Panc1 (cell line): ENCODE measurements at regions not wholly inside any gene's neighbourhood (a gene's known extent, or its start where the extent isn't known, plus 50 kb on each side); places are given as distances from the start of the nearest gene placed in this dataset.

Experiments used
- ATAC-seq: fragments of 200-7000 bp; cut with Tn5 transposase; 2 replicates; pipeline ENCODE4 v1.9.1; 2020; ENCODE audit warnings: mild to moderate bottlenecking, moderate library complexity
- BruUV-seq: library from RNA; stranded (reverse); fragments of 400-500 nt; replicated peaks from 2 replicates; lab custom pipeline; 2021; lab: Mats Ljungman, UMichigan
- CTCF ChIA-PET: fragments of 300-600 bp; sonication (Branson Sonifier 250); formaldehyde crosslinking; loops from one replicate; lab custom pipeline; 2022; ENCODE audit warnings: antibody characterized with exemption; lab: Charles Lee
- POLR2A ChIA-PET: fragments of 300-600 bp; sonication (Branson Sonifier 250); formaldehyde crosslinking; loops from one replicate; lab custom pipeline; 2022; ENCODE audit warnings: antibody characterized with exemption; lab: Charles Lee
- DNase-seq: peaks from one replicate; pipeline ENCODE4 v3.0.0-alpha.2; 2010; ENCODE audit warnings: low read depth, low spot score
- H3K27ac ChIP-seq: 2 replicates; pipeline ENCODE4 v1.5.1; 2011; ENCODE audit warnings: mild to moderate bottlenecking, low read length, inconsistent platforms
- H3K27me3 ChIP-seq: fragments of 200-500 bp; sonication (Bioruptor generic); 2 replicates; pipeline ENCODE4 v1.6.0; 2014; ENCODE audit warnings: low read length, inconsistent platforms; ENCODE audit not compliant: control insufficient read depth, insufficient read depth
- H3K36me3 ChIP-seq: fragments of 200-500 bp; sonication (Bioruptor generic); 2 replicates; pipeline ENCODE4 v1.5.1; 2014; ENCODE audit warnings: inconsistent platforms, mild to moderate bottlenecking, low read length, moderate library complexity; ENCODE audit not compliant: control insufficient read depth, insufficient read depth
- H3K4me1 ChIP-seq: 2 replicates; pipeline ENCODE4 v1.5.1; 2011; ENCODE audit warnings: inconsistent platforms, mild to moderate bottlenecking, low read length, moderate library complexity; ENCODE audit not compliant: control insufficient read depth, insufficient read depth
- H3K4me3 ChIP-seq, 2 experiments: 2 replicates each; pipeline ENCODE4 v1.5.1; 2011 to 2012; ENCODE audit warnings: low read depth in 2 of 2, low read length in 2 of 2, mild to moderate bottlenecking in 2 of 2, inconsistent platforms in 1 of 2, moderate library complexity in 1 of 2
- H3K9me3 ChIP-seq: fragments of 200-500 bp; sonication (Bioruptor generic); 2 replicates; pipeline ENCODE4 v1.5.1; 2014; ENCODE audit warnings: low read depth, mild to moderate bottlenecking, inconsistent platforms, low read length, moderate library complexity; ENCODE audit not compliant: control insufficient read depth, insufficient read depth
- POLR2AphosphoS5 ChIP-seq: IDR thresholded peaks from 2 replicates; pipeline ENCODE4 v1.6.1; 2012; ENCODE audit warnings: mild to moderate bottlenecking, low read depth, low read length, moderate library complexity
- SIN3A ChIP-seq: IDR thresholded peaks from 2 replicates; pipeline ENCODE4 v1.6.1; 2012; ENCODE audit warnings: low read depth, mild to moderate bottlenecking, low read length, moderate library complexity, borderline replicate concordance; ENCODE audit not compliant: insufficient read depth
- TCF7L2 ChIP-seq: IDR thresholded peaks from 2 replicates; pipeline ENCODE4 v1.6.1; 2011; ENCODE audit warnings: mild to moderate bottlenecking, low read depth, low read length, inconsistent platforms
- in situ Hi-C: cut with HindIII; loops from 2 replicates; pipeline ENCODE4 v1.10.0; 2016; ENCODE audit warnings: low sequenced_read_pairs, low pct_unique_long_range_greater_than_20kb
- intact Hi-C: fragments of 100-400 bp; cut with micrococcal nuclease; formaldehyde crosslinking; loops from one replicate; pipeline ENCODE4 v1.10.0; 2022; ENCODE audit not compliant: unreplicated experiment
- TF ChIP-seq, protein P1 (sequence below), 2 experiments: IDR thresholded peaks; 2 replicates each; pipeline ENCODE4 v1.6.1; 2011 to 2012; ENCODE audit warnings: low read depth in 2 of 2, control low read depth in 1 of 2, low read length in 1 of 2, mild to moderate bottlenecking in 1 of 2, moderate library complexity in 1 of 2; ENCODE audit not compliant: insufficient read depth in 1 of 2
- TF ChIP-seq, protein P2 (sequence below): fragments of 450-650 bp; IDR thresholded peaks from 2 replicates; pipeline ENCODE4 v1.5.1; 2017; ENCODE audit warnings: mild to moderate bottlenecking

DNA sequence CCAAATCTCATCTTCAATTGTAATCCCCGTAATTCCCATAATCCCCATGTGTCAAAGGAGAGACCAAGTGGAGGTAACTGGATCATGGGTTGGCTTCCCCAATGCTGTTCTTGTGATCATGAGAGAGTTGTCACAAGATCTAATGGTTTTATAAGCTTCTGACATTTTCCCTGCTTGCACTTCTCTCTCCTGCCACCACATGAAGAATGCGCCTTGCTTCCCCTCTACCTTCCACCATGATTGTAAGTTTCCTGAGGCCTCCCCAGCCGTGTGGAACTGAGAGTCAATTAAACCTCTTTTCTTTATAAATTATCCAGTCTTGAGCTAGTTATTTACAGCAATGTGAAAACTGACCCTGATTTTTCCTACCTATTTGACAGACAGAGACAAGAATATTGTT is 162.5 kb upstream of the SYT6 start:
- no peaks in the 10 kb centered on the region for H3K36me3 ChIP-seq
- ChIA-PET POLR2A (no interaction called here), CTCF (no interaction called here)
- no TSS peak for BruUV-seq
- H3K4me3 ChIP-seq: no peak overlapping the region
- H3K9me3 ChIP-seq: no peaks in the 10 kb centered on the region
- intact Hi-C loops (no loop called here), in situ Hi-C loops (no loop called here)
- DNase-seq (no peak), ATAC-seq (no peak)
- TF ChIP-seq TCF7L2 (no peak), SIN3A (no peak), POLR2AphosphoS5 (no peak)
- TF ChIP-seq, protein P1, sequence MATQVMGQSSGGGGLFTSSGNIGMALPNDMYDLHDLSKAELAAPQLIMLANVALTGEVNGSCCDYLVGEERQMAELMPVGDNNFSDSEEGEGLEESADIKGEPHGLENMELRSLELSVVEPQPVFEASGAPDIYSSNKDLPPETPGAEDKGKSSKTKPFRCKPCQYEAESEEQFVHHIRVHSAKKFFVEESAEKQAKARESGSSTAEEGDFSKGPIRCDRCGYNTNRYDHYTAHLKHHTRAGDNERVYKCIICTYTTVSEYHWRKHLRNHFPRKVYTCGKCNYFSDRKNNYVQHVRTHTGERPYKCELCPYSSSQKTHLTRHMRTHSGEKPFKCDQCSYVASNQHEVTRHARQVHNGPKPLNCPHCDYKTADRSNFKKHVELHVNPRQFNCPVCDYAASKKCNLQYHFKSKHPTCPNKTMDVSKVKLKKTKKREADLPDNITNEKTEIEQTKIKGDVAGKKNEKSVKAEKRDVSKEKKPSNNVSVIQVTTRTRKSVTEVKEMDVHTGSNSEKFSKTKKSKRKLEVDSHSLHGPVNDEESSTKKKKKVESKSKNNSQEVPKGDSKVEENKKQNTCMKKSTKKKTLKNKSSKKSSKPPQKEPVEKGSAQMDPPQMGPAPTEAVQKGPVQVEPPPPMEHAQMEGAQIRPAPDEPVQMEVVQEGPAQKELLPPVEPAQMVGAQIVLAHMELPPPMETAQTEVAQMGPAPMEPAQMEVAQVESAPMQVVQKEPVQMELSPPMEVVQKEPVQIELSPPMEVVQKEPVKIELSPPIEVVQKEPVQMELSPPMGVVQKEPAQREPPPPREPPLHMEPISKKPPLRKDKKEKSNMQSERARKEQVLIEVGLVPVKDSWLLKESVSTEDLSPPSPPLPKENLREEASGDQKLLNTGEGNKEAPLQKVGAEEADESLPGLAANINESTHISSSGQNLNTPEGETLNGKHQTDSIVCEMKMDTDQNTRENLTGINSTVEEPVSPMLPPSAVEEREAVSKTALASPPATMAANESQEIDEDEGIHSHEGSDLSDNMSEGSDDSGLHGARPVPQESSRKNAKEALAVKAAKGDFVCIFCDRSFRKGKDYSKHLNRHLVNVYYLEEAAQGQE (IDR thresholded peaks at IDR 0.05; ENCODE audit: insufficient read depth in 1 of 2, low read depth in 2 of 2, low read length in 1 of 2): no peak
- TF ChIP-seq, protein P2, sequence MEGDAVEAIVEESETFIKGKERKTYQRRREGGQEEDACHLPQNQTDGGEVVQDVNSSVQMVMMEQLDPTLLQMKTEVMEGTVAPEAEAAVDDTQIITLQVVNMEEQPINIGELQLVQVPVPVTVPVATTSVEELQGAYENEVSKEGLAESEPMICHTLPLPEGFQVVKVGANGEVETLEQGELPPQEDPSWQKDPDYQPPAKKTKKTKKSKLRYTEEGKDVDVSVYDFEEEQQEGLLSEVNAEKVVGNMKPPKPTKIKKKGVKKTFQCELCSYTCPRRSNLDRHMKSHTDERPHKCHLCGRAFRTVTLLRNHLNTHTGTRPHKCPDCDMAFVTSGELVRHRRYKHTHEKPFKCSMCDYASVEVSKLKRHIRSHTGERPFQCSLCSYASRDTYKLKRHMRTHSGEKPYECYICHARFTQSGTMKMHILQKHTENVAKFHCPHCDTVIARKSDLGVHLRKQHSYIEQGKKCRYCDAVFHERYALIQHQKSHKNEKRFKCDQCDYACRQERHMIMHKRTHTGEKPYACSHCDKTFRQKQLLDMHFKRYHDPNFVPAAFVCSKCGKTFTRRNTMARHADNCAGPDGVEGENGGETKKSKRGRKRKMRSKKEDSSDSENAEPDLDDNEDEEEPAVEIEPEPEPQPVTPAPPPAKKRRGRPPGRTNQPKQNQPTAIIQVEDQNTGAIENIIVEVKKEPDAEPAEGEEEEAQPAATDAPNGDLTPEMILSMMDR: no peak
- no peaks in the 10 kb centered on the region for H3K27me3 ChIP-seq
- no peaks in the 10 kb centered on the region for H3K4me1 ChIP-seq
- no peak overlapping the region for H3K27ac ChIP-seq

DNA sequence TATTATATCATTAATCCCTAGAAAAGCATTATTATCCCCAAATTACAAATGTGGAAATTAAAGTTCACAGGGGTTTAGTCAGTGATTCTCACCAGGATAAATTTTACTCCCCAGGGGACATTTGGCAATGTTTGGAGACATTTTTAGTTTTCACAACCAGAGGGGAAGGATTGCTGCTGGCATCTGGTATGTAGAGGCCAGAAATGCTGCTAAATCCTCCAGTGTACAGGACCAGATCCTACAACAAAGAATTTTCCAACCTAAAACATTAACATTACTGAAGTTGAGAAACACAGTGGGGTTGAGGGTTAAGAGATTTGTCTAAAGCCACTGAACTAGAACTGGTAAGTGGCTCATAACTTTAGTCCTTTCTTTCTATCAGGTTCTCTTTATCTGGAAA is 162.0 kb upstream of the SYT6 start:
- TF ChIP-seq TCF7L2 (no peak), SIN3A (no peak), POLR2AphosphoS5 (no peak)
- TF ChIP-seq, protein P2: no peak
- TF ChIP-seq, protein P1 (IDR thresholded peaks at IDR 0.05; ENCODE audit: insufficient read depth in 1 of 2, low read depth in 2 of 2, low read length in 1 of 2): no peak
- H3K9me3 ChIP-seq: no peaks in the 10 kb centered on the region
- in situ Hi-C loops: no loop called here
- H3K4me3 ChIP-seq: no peak overlapping the region
- intact Hi-C loops: no loop called here
- ATAC-seq: no peak
- no peaks in the 10 kb centered on the region for H3K36me3 ChIP-seq
- BruUV-seq: no TSS peak
- DNase-seq: no peak
- CTCF ChIA-PET: no interaction called here
- H3K4me1 ChIP-seq: no peaks in the 10 kb centered on the region
- POLR2A ChIA-PET: no interaction called here
- H3K27ac ChIP-seq: no peak overlapping the region
- no peaks in the 10 kb centered on the region for H3K27me3 ChIP-seq
